ENCODE measurements at regions not wholly inside any gene's neighbourhood (a gene's known extent, or its start where the extent isn't known, plus 50 kb on each side); places are given as distances from the start of the nearest gene placed in this dataset.

DNA sequence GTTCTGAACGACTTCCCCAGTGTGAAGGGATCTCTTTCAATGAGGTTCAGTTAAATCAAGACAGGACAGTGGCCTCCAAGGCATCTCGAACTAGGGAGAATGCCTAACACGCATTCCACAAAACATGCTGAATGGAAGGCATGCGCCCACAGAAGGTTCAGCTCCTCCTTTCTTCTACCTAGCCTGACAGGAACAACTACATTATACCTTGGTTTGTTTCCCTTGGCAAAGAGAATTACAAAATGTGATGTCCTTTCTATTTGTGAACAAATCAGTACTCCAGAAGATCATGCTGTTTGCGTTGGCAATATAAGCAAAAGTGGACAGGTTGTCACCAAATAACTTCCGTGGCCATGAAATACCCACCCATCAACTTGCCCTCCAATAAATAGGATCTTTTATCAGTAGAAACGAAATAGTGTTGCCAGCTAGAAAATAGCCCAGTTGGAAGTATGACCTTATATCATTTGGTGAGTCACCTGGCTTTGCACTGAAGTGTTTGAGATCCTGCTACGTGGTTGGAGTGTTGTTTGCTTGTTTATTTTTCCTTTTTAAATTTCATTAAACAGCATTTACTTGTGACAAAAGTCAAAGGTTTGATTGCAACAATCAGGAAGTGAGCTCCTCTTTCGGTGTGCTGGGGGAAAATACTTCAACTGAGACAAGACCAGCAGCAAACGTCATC is 117.0 kb upstream of the FAM204A start:
- peaks cover 17% of the 10 kb centered on the region for H3K27me3 Mint-ChIP-seq (ENCODE audit: insufficient read depth)
- H3K4me3 ChIP-seq (ENCODE audit: low read length): no peak overlapping the region
- H3K4me1 ChIP-seq (ENCODE audit: control insufficient read depth, insufficient read depth, low read length): no peaks in the 10 kb centered on the region
- H3K27ac ChIP-seq (ENCODE audit: low read depth, low read length): no peak overlapping the region
- no peak overlapping the region for H3K4me3 Mint-ChIP-seq
- no peaks in the 10 kb centered on the region for H3K36me3 ChIP-seq (ENCODE audit: control insufficient read depth, insufficient read depth, low read length)
- no peak for DNase-seq
- H3K9me3 ChIP-seq (ENCODE audit: control insufficient read depth, low read length): no peaks in the 10 kb centered on the region
- peaks cover 9% of the 10 kb centered on the region for H3K9me3 Mint-ChIP-seq
- no peak overlapping the region for H3K27ac Mint-ChIP-seq
- H3K4me1 Mint-ChIP-seq: peaks cover 2% of the 10 kb centered on the region
- no peak overlapping the region for H3K9ac ChIP-seq (ENCODE audit: extremely low read depth, low read length, poor library complexity, severe bottlenecking)
- TF ChIP-seq, protein P1, sequence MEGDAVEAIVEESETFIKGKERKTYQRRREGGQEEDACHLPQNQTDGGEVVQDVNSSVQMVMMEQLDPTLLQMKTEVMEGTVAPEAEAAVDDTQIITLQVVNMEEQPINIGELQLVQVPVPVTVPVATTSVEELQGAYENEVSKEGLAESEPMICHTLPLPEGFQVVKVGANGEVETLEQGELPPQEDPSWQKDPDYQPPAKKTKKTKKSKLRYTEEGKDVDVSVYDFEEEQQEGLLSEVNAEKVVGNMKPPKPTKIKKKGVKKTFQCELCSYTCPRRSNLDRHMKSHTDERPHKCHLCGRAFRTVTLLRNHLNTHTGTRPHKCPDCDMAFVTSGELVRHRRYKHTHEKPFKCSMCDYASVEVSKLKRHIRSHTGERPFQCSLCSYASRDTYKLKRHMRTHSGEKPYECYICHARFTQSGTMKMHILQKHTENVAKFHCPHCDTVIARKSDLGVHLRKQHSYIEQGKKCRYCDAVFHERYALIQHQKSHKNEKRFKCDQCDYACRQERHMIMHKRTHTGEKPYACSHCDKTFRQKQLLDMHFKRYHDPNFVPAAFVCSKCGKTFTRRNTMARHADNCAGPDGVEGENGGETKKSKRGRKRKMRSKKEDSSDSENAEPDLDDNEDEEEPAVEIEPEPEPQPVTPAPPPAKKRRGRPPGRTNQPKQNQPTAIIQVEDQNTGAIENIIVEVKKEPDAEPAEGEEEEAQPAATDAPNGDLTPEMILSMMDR (conservative IDR thresholded peaks at IDR 0.05): no peak
- H3K27me3 ChIP-seq (ENCODE audit: control insufficient read depth, insufficient read depth, low read length, poor library complexity, severe bottlenecking): no peaks in the 10 kb centered on the region
- WGBS, 2 experiments (ENCODE audit: insufficient coverage in 1 of 2, insufficient read length in 1 of 2): 71 to 84% methylated on average over 7 to 10 of the region's 10 CpGs
- H3K36me3 Mint-ChIP-seq (ENCODE audit: low read depth): no peaks in the 10 kb centered on the region

DNA sequence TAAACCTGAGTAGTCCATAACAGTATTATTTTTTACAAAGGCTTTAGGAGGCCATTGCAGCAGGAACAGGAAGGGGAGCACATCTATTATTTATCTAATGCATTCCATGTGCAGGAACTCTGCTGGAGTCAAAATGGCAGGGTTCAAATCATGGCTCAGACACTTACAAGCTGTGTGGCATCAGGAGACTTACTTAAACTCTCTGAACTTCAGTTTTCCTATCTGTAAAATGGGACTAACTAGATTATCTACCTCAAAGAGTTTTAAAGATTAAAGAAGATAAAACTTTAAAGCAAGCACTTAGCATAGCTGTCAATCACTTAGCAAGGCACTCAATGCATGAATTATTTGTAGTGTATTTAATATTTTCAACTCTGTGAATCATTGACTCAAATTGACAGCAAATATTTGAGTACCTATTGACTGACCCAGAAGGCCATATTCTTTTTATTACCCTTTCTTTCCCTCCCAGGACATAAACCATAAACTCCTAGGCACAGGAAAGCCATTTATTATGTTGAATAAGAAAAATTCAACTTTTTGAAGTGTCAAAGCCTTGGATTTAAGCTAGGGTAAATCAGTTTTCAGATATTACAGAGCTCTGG is 115.8 kb upstream of the FAM204A start:
- no peak overlapping the region for H3K9ac ChIP-seq (ENCODE audit: extremely low read depth, low read length, poor library complexity, severe bottlenecking)
- H3K36me3 ChIP-seq (ENCODE audit: control insufficient read depth, insufficient read depth, low read length): no peaks in the 10 kb centered on the region
- Mint-ChIP-seq H3K27ac (no peak overlapping the region), H3K27me3 (ENCODE audit: insufficient read depth) (peaks cover 17% of the 10 kb centered on the region), H3K4me3 (no peak overlapping the region), H3K36me3 (ENCODE audit: low read depth) (no peaks in the 10 kb centered on the region), H3K4me1 (no peaks in the 10 kb centered on the region), H3K9me3 (no peaks in the 10 kb centered on the region)
- DNase-seq: no peak
- no peaks in the 10 kb centered on the region for H3K27me3 ChIP-seq (ENCODE audit: control insufficient read depth, insufficient read depth, low read length, poor library complexity, severe bottlenecking)
- H3K9me3 ChIP-seq (ENCODE audit: control insufficient read depth, low read length): no peaks in the 10 kb centered on the region
- H3K27ac ChIP-seq (ENCODE audit: low read depth, low read length): no peak overlapping the region
- H3K4me1 ChIP-seq (ENCODE audit: control insufficient read depth, insufficient read depth, low read length): no peaks in the 10 kb centered on the region
- TF ChIP-seq, protein P1 (conservative IDR thresholded peaks at IDR 0.05): no peak
- no peak overlapping the region for H3K4me3 ChIP-seq (ENCODE audit: low read length)

DNA sequence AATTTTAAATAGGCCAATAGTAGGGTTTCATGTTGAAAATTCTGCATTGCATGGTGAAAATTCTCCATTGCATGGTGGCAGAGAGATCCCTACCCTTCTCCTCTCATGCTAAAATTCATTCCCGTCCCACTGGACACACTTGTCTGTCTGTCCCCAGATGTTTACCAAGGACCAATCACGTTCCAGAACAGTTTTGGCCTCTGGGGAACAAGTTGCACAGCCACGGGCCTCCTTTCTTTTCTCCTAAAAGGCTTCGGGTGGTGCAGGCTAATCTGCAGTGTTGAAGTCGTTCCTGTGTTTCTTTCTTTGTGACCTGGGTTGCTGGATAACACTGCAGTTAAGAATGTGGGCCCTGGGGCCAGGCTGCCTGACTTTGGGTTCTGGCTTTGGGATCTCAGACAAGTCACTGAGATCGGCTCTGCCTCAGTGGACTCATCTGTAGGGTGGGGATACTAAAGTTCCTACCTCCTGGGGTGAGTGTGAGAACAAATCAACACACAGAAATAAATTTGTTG is 113.1 kb upstream of the FAM204A start:
- no peak overlapping the region for H3K4me3 Mint-ChIP-seq
- peaks cover 9% of the 10 kb centered on the region for H3K9me3 Mint-ChIP-seq
- Histone ChIP-seq H3K4me1 (ENCODE audit: control insufficient read depth, insufficient read depth, low read length) (no peaks in the 10 kb centered on the region), H3K27me3 (ENCODE audit: control insufficient read depth, insufficient read depth, low read length, poor library complexity, severe bottlenecking) (no peaks in the 10 kb centered on the region), H3K4me3 (ENCODE audit: low read length) (no peak overlapping the region), H3K27ac (ENCODE audit: low read depth, low read length) (no peak overlapping the region), H3K9ac (ENCODE audit: extremely low read depth, low read length, poor library complexity, severe bottlenecking) (no peak overlapping the region), H3K36me3 (ENCODE audit: control insufficient read depth, insufficient read depth, low read length) (no peaks in the 10 kb centered on the region), H3K9me3 (ENCODE audit: control insufficient read depth, low read length) (peaks cover 4% of the 10 kb centered on the region)
- H3K27me3 Mint-ChIP-seq (ENCODE audit: insufficient read depth): peaks cover 31% of the 10 kb centered on the region
- H3K4me1 Mint-ChIP-seq: no peaks in the 10 kb centered on the region
- WGBS, 2 experiments (ENCODE audit: insufficient coverage in 1 of 2, insufficient read length in 1 of 2): 85 to 89% methylated on average over 5 to 6 of the region's 6 CpGs
- H3K36me3 Mint-ChIP-seq (ENCODE audit: low read depth): no peaks in the 10 kb centered on the region
- DNase-seq: no peak
- TF ChIP-seq, protein P1 (conservative IDR thresholded peaks at IDR 0.05): no peak
- no peak overlapping the region for H3K27ac Mint-ChIP-seq
